ENCODE measurements at regions not wholly inside any gene's neighbourhood (a gene's known extent, or its start where the extent isn't known, plus 50 kb on each side); places are given as distances from the start of the nearest gene placed in this dataset.

GRCh38 chr1:226793620-226794276 lies 54.7 kb upstream of the ITPKB start:
- intact Hi-C loops (cut with DNase I): no loop called here
- no peaks in the 10 kb centered on the region for H3K36me3 ChIP-seq
- no peaks in the 10 kb centered on the region for H3K4me1 ChIP-seq
- no peak for TF ChIP-seq CTCF (IDR thresholded peaks at IDR 0.05)
- FAIRE-seq: no peak
- DNase-seq: no peak
- ATAC-seq: no peak
- no peak overlapping the region for H3K4me3 ChIP-seq
- no peaks in the 10 kb centered on the region for H3K27me3 ChIP-seq
- 85 to 94% methylated on average over 2 of the region's 2 CpGs for WGBS, 2 donors
- H3K9me3 ChIP-seq: no peaks in the 10 kb centered on the region
- H3K27ac ChIP-seq: no peak overlapping the region

GRCh38 chr1:226792368-226792767 lies 53.3 kb upstream of the ITPKB start:
- no peaks in the 10 kb centered on the region for H3K27me3 ChIP-seq
- 93 to 98% methylated on average over 1 of the region's 1 CpG for WGBS, 2 donors
- no peaks in the 10 kb centered on the region for H3K9me3 ChIP-seq
- H3K27ac ChIP-seq: no peak overlapping the region
- intact Hi-C loops (cut with DNase I): no loop called here
- no peak overlapping the region for H3K4me3 ChIP-seq
- ATAC-seq (no peak), FAIRE-seq (no peak), DNase-seq (no peak)
- no peak for TF ChIP-seq CTCF (IDR thresholded peaks at IDR 0.05)
- no peaks in the 10 kb centered on the region for H3K4me1 ChIP-seq
- no peaks in the 10 kb centered on the region for H3K36me3 ChIP-seq

- WGBS, 2 donors: 67 to 78% methylated on average over 6 of the region's 6 CpGs
- no peak overlapping the region for H3K4me3 ChIP-seq
- intact Hi-C loops (cut with DNase I): no loop called here
- no peak for TF ChIP-seq CTCF (IDR thresholded peaks at IDR 0.05)
- FAIRE-seq (no peak), ATAC-seq (no peak), DNase-seq (no peak)
- no peaks in the 10 kb centered on the region for H3K36me3 ChIP-seq
- no peaks in the 10 kb centered on the region for H3K4me1 ChIP-seq
- no peaks in the 10 kb centered on the region for H3K9me3 ChIP-seq
- H3K27ac ChIP-seq: no peak overlapping the region
- no peaks in the 10 kb centered on the region for H3K27me3 ChIP-seq
Observed at GRCh38 chr1:226790545-226791181, 51.6 kb upstream of the ITPKB start.

- ATAC-seq (no peak), FAIRE-seq (no peak), DNase-seq (no peak)
- Histone ChIP-seq H3K9me3 (no peaks in the 10 kb centered on the region), H3K36me3 (no peaks in the 10 kb centered on the region), H3K4me1 (no peaks in the 10 kb centered on the region), H3K27ac (no peak overlapping the region), H3K4me3 (no peak overlapping the region), H3K27me3 (no peaks in the 10 kb centered on the region)
- WGBS, 2 donors: 65 to 67% methylated on average over 4 of the region's 4 CpGs
- no peak for TF ChIP-seq CTCF (IDR thresholded peaks at IDR 0.05)
- intact Hi-C loops (cut with DNase I): no loop called here
Observed at GRCh38 chr1:226788965-226789364, 49.9 kb upstream of the ITPKB start.
